Gastroesophageal sphincter (tissue), 3 donors: ENCODE measurements at regions not wholly inside any gene's neighbourhood (a gene's known extent, or its start where the extent isn't known, plus 50 kb on each side); places are given as distances from the start of the nearest gene placed in this dataset.

Experiments
- CTCF ChIP-seq, 4 experiments: fragments of 200-600 bp in 2 of 4; fragments of 450-650 bp in 2 of 4; sonication (generic) in 1 of 4; IDR thresholded peaks; one replicate each; pipeline ENCODE4 v1.5.1; 2017 to 2019; ENCODE audit warnings: antibody characterized with exemption in 4 of 4, mild to moderate bottlenecking in 2 of 4, moderate library complexity in 2 of 4
- EP300 ChIP-seq: sonication (generic); formaldehyde crosslinking; IDR thresholded peaks from one replicate; pipeline ENCODE4 v1.6.1; 2017; ENCODE audit warnings: antibody characterized with exemption, mild to moderate bottlenecking
- POLR2A ChIP-seq, 2 donors: fragments of 450-650 bp; IDR thresholded peaks; one replicate each; pipeline ENCODE4 v1.6.1; 2017; ENCODE audit warnings: antibody characterized with exemption in 2 of 2, mild to moderate bottlenecking in 2 of 2, moderate library complexity in 1 of 2

- TF ChIP-seq CTCF (IDR thresholded peaks at IDR 0.05): no peak
- no peak for TF ChIP-seq EP300
- TF ChIP-seq POLR2A (IDR thresholded peaks at IDR 0.05): no peak
These were observed 331.0 kb downstream of the EPHA4 start for GRCh38 chr2:221241072-221241471.
